Gastrocnemius medialis (tissue), 4 donors: ENCODE measurements at regions not wholly inside any gene's neighbourhood (a gene's known extent, or its start where the extent isn't known, plus 50 kb on each side); places are given as distances from the start of the nearest gene placed in this dataset.

Experiments used
- CTCF ChIP-seq, 5 experiments: fragments of 450-650 bp in 3 of 5; fragments of 200-600 bp in 2 of 5; sonication (generic) in 2 of 5; IDR thresholded peaks in 4 of 5; conservative IDR thresholded peaks in 1 of 5; 1 replicate in 4 of 5; 2 replicates in 1 of 5; pipeline ENCODE4 v1.5.1; 2016 to 2019; ENCODE audit warnings: antibody characterized with exemption in 5 of 5, mild to moderate bottlenecking in 3 of 5, moderate library complexity in 3 of 5
- POLR2A ChIP-seq, 2 donors: fragments of 450-650 bp; IDR thresholded peaks; one replicate each; pipeline ENCODE4 v1.6.1; 2017; ENCODE audit warnings: antibody characterized with exemption in 2 of 2, mild to moderate bottlenecking in 2 of 2, moderate library complexity in 2 of 2

DNA sequence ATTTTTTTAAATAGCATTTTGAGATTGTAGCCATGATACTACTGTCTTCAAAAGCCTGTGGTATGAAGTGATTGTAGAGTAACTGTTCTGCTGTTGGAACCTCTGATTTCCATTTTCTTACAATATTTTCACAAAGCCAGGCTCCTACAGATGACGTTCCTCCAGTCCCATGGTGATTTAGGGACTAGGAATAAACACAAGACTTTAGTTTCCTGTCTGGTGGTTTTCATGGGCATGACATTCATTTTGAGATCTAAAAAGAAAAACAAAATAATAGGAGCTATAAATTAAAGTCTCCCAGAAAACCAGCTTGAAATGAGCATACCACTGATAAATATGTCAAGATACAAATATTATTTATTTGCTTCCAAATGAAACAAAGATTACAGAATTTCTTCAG lies 1223.5 kb upstream of the CELF4 start:
- TF ChIP-seq CTCF (IDR thresholded peaks at IDR 0.05 in 4 of 5, conservative IDR thresholded peaks at IDR 0.05 in 1 of 5) (no peak), POLR2A (IDR thresholded peaks at IDR 0.05) (no peak)
